Prostate gland (tissue), 2 donors: ENCODE measurements at regions not wholly inside any gene's neighbourhood (a gene's known extent, or its start where the extent isn't known, plus 50 kb on each side); places are given as distances from the start of the nearest gene placed in this dataset.

ENCODE experiments used
- CTCF ChIP-seq, 4 experiments: fragments of 200-600 bp in 2 of 4; fragments of 450-650 bp in 2 of 4; sonication (generic) in 2 of 4; IDR thresholded peaks; 1 replicate in 3 of 4; 2 replicates in 1 of 4; pipeline ENCODE4 v1.5.1; 2016 to 2019; ENCODE audit warnings: antibody characterized with exemption in 4 of 4, mild to moderate bottlenecking in 2 of 4, moderate library complexity in 2 of 4
- POLR2A ChIP-seq: fragments of 450-650 bp; IDR thresholded peaks from one replicate; pipeline ENCODE4 v1.6.1; 2016; ENCODE audit warnings: antibody characterized with exemption, mild to moderate bottlenecking

- no peak for TF ChIP-seq CTCF (IDR thresholded peaks at IDR 0.05)
- TF ChIP-seq POLR2A: no peak
Measured at GRCh38 chr10:16304311-16304710, 132.5 kb upstream of the PTER start.
